ENCODE measurements at regions not wholly inside any gene's neighbourhood (a gene's known extent, or its start where the extent isn't known, plus 50 kb on each side); places are given as distances from the start of the nearest gene placed in this dataset.

GRCh38 chr5:88507261-88507660 is 238.6 kb upstream of the TMEM161B start:
- Histone ChIP-seq H3K27ac (ENCODE audit: insufficient read depth, low read length) (no peak overlapping the region), H3K4me1 (ENCODE audit: control insufficient read depth, extremely low read depth, insufficient read depth, low read length) (no peaks in the 10 kb centered on the region), H3K4me3 (replicated peaks in 1 of 4; ENCODE audit: control extremely low read depth in 1 of 4, insufficient read depth in 1 of 4, low read depth in 3 of 4, low read length in 4 of 4) (no peak overlapping the region), H3K9me3 (ENCODE audit: control insufficient read depth, insufficient read depth, low read depth, low read length) (no peaks in the 10 kb centered on the region), H3K36me3 (ENCODE audit: control insufficient read depth, insufficient read depth, low read length) (no peaks in the 10 kb centered on the region), H3K79me2 (ENCODE audit: control insufficient read depth, insufficient read depth, low read length) (no peaks in the 10 kb centered on the region), H3K27me3 (ENCODE audit: control insufficient read depth, insufficient read depth, low read length) (no peaks in the 10 kb centered on the region), H3K9ac (ENCODE audit: insufficient read depth, low read length) (no peak overlapping the region), H3K4me2 (ENCODE audit: extremely low read depth, insufficient read depth, low read length) (no peak overlapping the region), H4K20me1 (ENCODE audit: control insufficient read depth, extremely low read depth, insufficient read depth, low read length) (no peaks in the 10 kb centered on the region), H2AFZ (ENCODE audit: low read length) (no peak overlapping the region)
- no peak for DNase-seq (ENCODE audit: low read depth in 2 of 2)
- TF ChIP-seq EZH2 (IDR thresholded peaks at IDR 0.05; ENCODE audit: low read length, missing control alignments), result no peak
- TF ChIP-seq CTCF (conservative IDR thresholded peaks at IDR 0.05 in 1 of 2, IDR thresholded peaks at IDR 0.05 in 1 of 2; ENCODE audit: low read depth in 1 of 2, low read length in 2 of 2), result no peak

- Histone ChIP-seq H2AFZ (ENCODE audit: low read length) (no peak overlapping the region), H3K9me3 (ENCODE audit: control insufficient read depth, insufficient read depth, low read depth, low read length) (no peaks in the 10 kb centered on the region), H3K79me2 (ENCODE audit: control insufficient read depth, insufficient read depth, low read length) (no peaks in the 10 kb centered on the region), H3K9ac (ENCODE audit: insufficient read depth, low read length) (no peak overlapping the region), H3K36me3 (ENCODE audit: control insufficient read depth, insufficient read depth, low read length) (no peaks in the 10 kb centered on the region), H3K27me3 (ENCODE audit: control insufficient read depth, insufficient read depth, low read length) (no peaks in the 10 kb centered on the region), H3K27ac (ENCODE audit: insufficient read depth, low read length) (no peak overlapping the region), H3K4me3 (replicated peaks in 1 of 4; ENCODE audit: control extremely low read depth in 1 of 4, insufficient read depth in 1 of 4, low read depth in 3 of 4, low read length in 4 of 4) (no peak overlapping the region), H4K20me1 (ENCODE audit: control insufficient read depth, extremely low read depth, insufficient read depth, low read length) (no peaks in the 10 kb centered on the region), H3K4me1 (ENCODE audit: control insufficient read depth, extremely low read depth, insufficient read depth, low read length) (no peaks in the 10 kb centered on the region), H3K4me2 (ENCODE audit: extremely low read depth, insufficient read depth, low read length) (no peak overlapping the region)
- TF ChIP-seq EZH2 (IDR thresholded peaks at IDR 0.05; ENCODE audit: low read length, missing control alignments) (no peak), CTCF (conservative IDR thresholded peaks at IDR 0.05 in 1 of 2, IDR thresholded peaks at IDR 0.05 in 1 of 2; ENCODE audit: low read depth in 1 of 2, low read length in 2 of 2) (no peak)
- DNase-seq (ENCODE audit: low read depth in 2 of 2), result no peak
These were observed 234.8 kb upstream of the TMEM161B start for GRCh38 chr5:88503406-88503805.

- Histone ChIP-seq H3K27ac (ENCODE audit: insufficient read depth, low read length) (no peak overlapping the region), H2AFZ (ENCODE audit: low read length) (peak overlapping the region; percentile 78), H3K9ac (ENCODE audit: insufficient read depth, low read length) (no peak overlapping the region)
These were observed 234.3 kb upstream of the TMEM161B start for GRCh38 chr5:88503041-88503345.

More at GRCh38 chr5:88503041-88503345, 234.3 kb upstream of the TMEM161B start:
- DNase-seq (ENCODE audit: low read depth in 2 of 2), result peak; percentile 4 to 25
- peak overlapping the region; percentile 25 to 83 (median 48) for H3K4me3 ChIP-seq (replicated peaks in 1 of 4; ENCODE audit: control extremely low read depth in 1 of 4, insufficient read depth in 1 of 4, low read depth in 3 of 4, low read length in 4 of 4)
- H3K9me3 ChIP-seq (ENCODE audit: control insufficient read depth, insufficient read depth, low read depth, low read length), result no peaks in the 10 kb centered on the region
- no peaks in the 10 kb centered on the region for H3K79me2 ChIP-seq (ENCODE audit: control insufficient read depth, insufficient read depth, low read length)
- peak overlapping the region; percentile 77 for H3K4me2 ChIP-seq (ENCODE audit: extremely low read depth, insufficient read depth, low read length)
- H4K20me1 ChIP-seq (ENCODE audit: control insufficient read depth, extremely low read depth, insufficient read depth, low read length), result no peaks in the 10 kb centered on the region
- H3K4me1 ChIP-seq (ENCODE audit: control insufficient read depth, extremely low read depth, insufficient read depth, low read length), result no peaks in the 10 kb centered on the region
- no peaks in the 10 kb centered on the region for H3K27me3 ChIP-seq (ENCODE audit: control insufficient read depth, insufficient read depth, low read length)
- H3K36me3 ChIP-seq (ENCODE audit: control insufficient read depth, insufficient read depth, low read length), result no peaks in the 10 kb centered on the region
- no peak for TF ChIP-seq CTCF (conservative IDR thresholded peaks at IDR 0.05 in 1 of 2, IDR thresholded peaks at IDR 0.05 in 1 of 2; ENCODE audit: low read depth in 1 of 2, low read length in 2 of 2)
- no peak for TF ChIP-seq EZH2 (IDR thresholded peaks at IDR 0.05; ENCODE audit: low read length, missing control alignments)

Data from fibroblast of lung (primary cell).